SU-DHL-6 (cell line): ENCODE measurements at regions not wholly inside any gene's neighbourhood (a gene's known extent, or its start where the extent isn't known, plus 50 kb on each side); places are given as distances from the start of the nearest gene placed in this dataset.

Experiments used
- H2AFZ ChIP-seq: fragments of 200-600 bp; sonication (generic); 2 replicates; pipeline ENCODE4 v1.6.1; 2014; ENCODE audit warnings: low read depth, mild to moderate bottlenecking, moderate library complexity, mixed read lengths, antibody characterized with exemption, low read length; ENCODE audit not compliant: severe bottlenecking
- H3F3A ChIP-seq: fragments of 200-600 bp; shearing (Covaris generic); 2 replicates; pipeline ENCODE4 v1.6.0; 2016; ENCODE audit warnings: antibody characterized with exemption, mild to moderate bottlenecking; ENCODE audit not compliant: insufficient read depth
- H3K27ac ChIP-seq: fragments of 200-600 bp; sonication (generic); 2 replicates; pipeline ENCODE4 v1.5.1; 2016; ENCODE audit warnings: low read depth, mild to moderate bottlenecking, low read length, moderate library complexity, mixed read lengths
- H3K27me3 ChIP-seq: fragments of 200-600 bp; sonication (generic), shearing (Covaris generic); 2 replicates; pipeline ENCODE4 v1.6.0; 2014; ENCODE audit warnings: mild to moderate bottlenecking, low read length
- H3K36me3 ChIP-seq: fragments of 200-600 bp; sonication (generic); 2 replicates; pipeline ENCODE4 v1.6.1; 2014; ENCODE audit warnings: mild to moderate bottlenecking, low read length, mixed read lengths
- H3K4me2 ChIP-seq: fragments of 300-600, 200-600 bp; shearing (Covaris generic), sonication (generic); 2 replicates; pipeline ENCODE4 v1.6.0; 2014; ENCODE audit warnings: low read length, low read depth, mild to moderate bottlenecking; ENCODE audit not compliant: poor library complexity, severe bottlenecking
- H3K4me3 ChIP-seq: fragments of 200-600 bp; sonication (generic); 2 replicates; pipeline ENCODE4 v1.5.1; 2014; ENCODE audit warnings: antibody characterized with exemption, low read length, mild to moderate bottlenecking, mixed read lengths; ENCODE audit not compliant: insufficient read depth, poor library complexity, severe bottlenecking
- H3K79me2 ChIP-seq: fragments of 200-600 bp; sonication (generic); 2 replicates; pipeline ENCODE4 v1.6.1; 2014; ENCODE audit warnings: mild to moderate bottlenecking, low read length, moderate library complexity; ENCODE audit not compliant: insufficient read depth
- H3K9ac ChIP-seq: fragments of 200-600 bp; sonication (generic); 2 replicates; pipeline ENCODE4 v1.7.0; 2014; ENCODE audit warnings: mild to moderate bottlenecking, low read length
- H3K9me2 ChIP-seq: fragments of 200-600 bp; sonication (generic); replicated peaks from 2 replicates; pipeline ENCODE4 v1.6.1; 2014; ENCODE audit warnings: low read length; ENCODE audit not compliant: insufficient read depth
- H3K9me3 ChIP-seq: fragments of 200-600 bp; sonication (generic); 2 replicates; pipeline ENCODE4 v1.6.1; 2014; ENCODE audit warnings: low read length, mixed read lengths; ENCODE audit not compliant: insufficient read depth
- H4K20me1 ChIP-seq: fragments of 200-600 bp; sonication (generic); 2 replicates; pipeline ENCODE4 v1.6.1; 2014; ENCODE audit warnings: low read depth, mild to moderate bottlenecking, antibody characterized with exemption, low read length, moderate library complexity, mixed read lengths
- EZH2phosphoT487 ChIP-seq: fragments of 200-600 bp; sonication (generic), shearing (Covaris generic); conservative IDR thresholded peaks from 2 replicates; pipeline ENCODE4 v1.6.1; 2018; ENCODE audit warnings: mild to moderate bottlenecking, antibody characterized with exemption, low read length, moderate library complexity, mixed read lengths
- TF ChIP-seq, protein P1 (sequence below): fragments of 200-600 bp; sonication (generic); IDR thresholded peaks from one replicate; pipeline ENCODE4 v1.5.1; 2017; ENCODE audit warnings: antibody characterized with exemption, mild to moderate bottlenecking, low read length, moderate library complexity; ENCODE audit not compliant: insufficient read depth, poor library complexity, severe bottlenecking

GRCh38 chr3:139202959-139203349 is 140.9 kb upstream of the MRPS22 start:
- TF ChIP-seq, protein P1, sequence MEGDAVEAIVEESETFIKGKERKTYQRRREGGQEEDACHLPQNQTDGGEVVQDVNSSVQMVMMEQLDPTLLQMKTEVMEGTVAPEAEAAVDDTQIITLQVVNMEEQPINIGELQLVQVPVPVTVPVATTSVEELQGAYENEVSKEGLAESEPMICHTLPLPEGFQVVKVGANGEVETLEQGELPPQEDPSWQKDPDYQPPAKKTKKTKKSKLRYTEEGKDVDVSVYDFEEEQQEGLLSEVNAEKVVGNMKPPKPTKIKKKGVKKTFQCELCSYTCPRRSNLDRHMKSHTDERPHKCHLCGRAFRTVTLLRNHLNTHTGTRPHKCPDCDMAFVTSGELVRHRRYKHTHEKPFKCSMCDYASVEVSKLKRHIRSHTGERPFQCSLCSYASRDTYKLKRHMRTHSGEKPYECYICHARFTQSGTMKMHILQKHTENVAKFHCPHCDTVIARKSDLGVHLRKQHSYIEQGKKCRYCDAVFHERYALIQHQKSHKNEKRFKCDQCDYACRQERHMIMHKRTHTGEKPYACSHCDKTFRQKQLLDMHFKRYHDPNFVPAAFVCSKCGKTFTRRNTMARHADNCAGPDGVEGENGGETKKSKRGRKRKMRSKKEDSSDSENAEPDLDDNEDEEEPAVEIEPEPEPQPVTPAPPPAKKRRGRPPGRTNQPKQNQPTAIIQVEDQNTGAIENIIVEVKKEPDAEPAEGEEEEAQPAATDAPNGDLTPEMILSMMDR, result no peak
- TF ChIP-seq EZH2phosphoT487, result no peak
- Histone ChIP-seq H3F3A (no peaks in the 10 kb centered on the region), H3K4me3 (no peak overlapping the region), H2AFZ (no peak overlapping the region), H3K27ac (no peak overlapping the region), H3K9me2 (no peaks in the 10 kb centered on the region), H3K4me2 (no peak overlapping the region), H3K36me3 (no peaks in the 10 kb centered on the region), H3K9me3 (no peaks in the 10 kb centered on the region), H3K79me2 (no peaks in the 10 kb centered on the region), H3K9ac (no peak overlapping the region), H3K27me3 (no peaks in the 10 kb centered on the region), H4K20me1 (no peaks in the 10 kb centered on the region)

GRCh38 chr3:139203752-139204151 is 140.1 kb upstream of the MRPS22 start:
- Histone ChIP-seq H3K27ac (no peak overlapping the region), H3K9ac (no peak overlapping the region), H2AFZ (no peak overlapping the region), H3K9me2 (no peaks in the 10 kb centered on the region), H3K36me3 (no peaks in the 10 kb centered on the region), H3K4me3 (no peak overlapping the region), H3K79me2 (no peaks in the 10 kb centered on the region), H3K4me2 (no peak overlapping the region), H3F3A (no peaks in the 10 kb centered on the region), H4K20me1 (no peaks in the 10 kb centered on the region), H3K9me3 (no peaks in the 10 kb centered on the region), H3K27me3 (no peaks in the 10 kb centered on the region)
- TF ChIP-seq, protein P1, result no peak
- TF ChIP-seq EZH2phosphoT487, result no peak

- Histone ChIP-seq H3K9ac (no peak overlapping the region), H3K36me3 (no peaks in the 10 kb centered on the region), H4K20me1 (no peaks in the 10 kb centered on the region), H3K9me3 (no peaks in the 10 kb centered on the region), H3K79me2 (no peaks in the 10 kb centered on the region), H2AFZ (no peak overlapping the region), H3K27me3 (no peaks in the 10 kb centered on the region), H3K27ac (no peak overlapping the region), H3K4me3 (no peak overlapping the region), H3F3A (no peaks in the 10 kb centered on the region), H3K9me2 (no peaks in the 10 kb centered on the region), H3K4me2 (no peak overlapping the region)
- TF ChIP-seq EZH2phosphoT487, result no peak
Observed at GRCh38 chr3:139204728-139205127, 139.1 kb upstream of the MRPS22 start.

GRCh38 chr3:139213936-139214335 is 129.9 kb upstream of the MRPS22 start:
- no peak for TF ChIP-seq EZH2phosphoT487
- TF ChIP-seq, protein P1, result no peak
- Histone ChIP-seq H3K27ac (no peak overlapping the region), H2AFZ (no peak overlapping the region), H4K20me1 (no peaks in the 10 kb centered on the region), H3K4me2 (no peak overlapping the region), H3F3A (no peaks in the 10 kb centered on the region), H3K27me3 (no peaks in the 10 kb centered on the region), H3K4me3 (no peak overlapping the region), H3K9me2 (no peaks in the 10 kb centered on the region), H3K9me3 (no peaks in the 10 kb centered on the region), H3K36me3 (no peaks in the 10 kb centered on the region), H3K79me2 (no peaks in the 10 kb centered on the region), H3K9ac (no peak overlapping the region)
